ENCODE measurements at regions not wholly inside any gene's neighbourhood (a gene's known extent, or its start where the extent isn't known, plus 50 kb on each side); places are given as distances from the start of the nearest gene placed in this dataset.

- no peak for TF ChIP-seq CTCF (IDR thresholded peaks at IDR 0.05)
Measured at GRCh38 chr14:54346257-54346656, 50.5 kb upstream of the CDKN3 start.

Measured in LNCAP (cell line).